WTC11 (cell line): ENCODE measurements at regions not wholly inside any gene's neighbourhood (a gene's known extent, or its start where the extent isn't known, plus 50 kb on each side); places are given as distances from the start of the nearest gene placed in this dataset.

Experiments
- ATAC-seq: fragments of 200-7000 bp; cut with Tn5 transposase; 2 replicates; pipeline ENCODE4 v1.10.0; 2021; ENCODE audit warnings: mild to moderate bottlenecking, moderate library complexity
- CTCF ChIA-PET: fragments of 300-600 bp; sonication (Branson Sonifier 250); formaldehyde crosslinking; loops from one replicate; lab custom pipeline; 2021; ENCODE audit warnings: antibody characterized with exemption; lab: Charles Lee
- POLR2A ChIA-PET: fragments of 350-600 bp; sonication (Branson Sonifier 250); formaldehyde crosslinking; loops from one replicate; lab custom pipeline; 2021; ENCODE audit warnings: antibody characterized with exemption; lab: Charles Lee
- DNase-seq: peaks from one replicate; pipeline ENCODE4 v3.0.0; 2021; ENCODE audit warnings: low spot score
- H3K27ac Mint-ChIP-seq: 2 replicates; pipeline ENCODE4 v1.8.0; 2021; ENCODE audit warnings: mixed read lengths
- H3K27me3 Mint-ChIP-seq: 2 replicates; pipeline ENCODE4 v1.8.0; 2021; ENCODE audit warnings: low read depth, mild to moderate bottlenecking, moderate library complexity, mixed read lengths
- H3K36me3 Mint-ChIP-seq: 2 replicates; pipeline ENCODE4 v1.8.0; 2021; ENCODE audit warnings: mixed read lengths
- H3K4me1 Mint-ChIP-seq: 2 replicates; pipeline ENCODE4 v1.8.0; 2022; ENCODE audit warnings: mixed read lengths
- H3K4me3 Mint-ChIP-seq: 2 replicates; pipeline ENCODE4 v1.8.0; 2021; ENCODE audit warnings: mild to moderate bottlenecking, moderate library complexity, mixed read lengths
- H3K9me3 Mint-ChIP-seq: 2 replicates; pipeline ENCODE4 v1.8.0; 2021; ENCODE audit warnings: mixed read lengths
- CDX4 ChIP-seq: fragments of 250-450 bp; sonication (Bioruptor Pico); IDR thresholded peaks from 2 replicates; pipeline ENCODE4 v1.9.0; 2021; ENCODE audit warnings: moderate library complexity, mild to moderate bottlenecking, inconsistent platforms, borderline replicate concordance
- ETV6 ChIP-seq: sonication (generic); formaldehyde crosslinking; IDR thresholded peaks from 2 replicates; pipeline ENCODE4 v1.8.1; 2022; ENCODE audit warnings: mild to moderate bottlenecking, missing genetic modification reagents
- FOXK1 ChIP-seq: sonication (generic); formaldehyde crosslinking; IDR thresholded peaks from 2 replicates; pipeline ENCODE4 v1.8.0; 2022; ENCODE audit warnings: mild to moderate bottlenecking, moderate library complexity, missing genetic modification reagents
- FOXP1 ChIP-seq: sonication (generic); formaldehyde crosslinking; IDR thresholded peaks from 2 replicates; pipeline ENCODE4 v1.8.0; 2022; ENCODE audit warnings: missing genetic modification reagents, mild to moderate bottlenecking, moderate library complexity, borderline replicate concordance
- GTF2I ChIP-seq: fragments of 250-450 bp; sonication (Bioruptor Pico); conservative IDR thresholded peaks from 2 replicates; pipeline ENCODE4 v1.4.0; 2021; ENCODE audit warnings: mild to moderate bottlenecking
- HMGA2 ChIP-seq: fragments of 250-450 bp; sonication (Bioruptor Pico); IDR thresholded peaks from 2 replicates; pipeline ENCODE4 v1.4.0; 2021; ENCODE audit warnings: mild to moderate bottlenecking, moderate library complexity
- KAT7 ChIP-seq: sonication (generic); formaldehyde crosslinking; IDR thresholded peaks from 2 replicates; pipeline ENCODE4 v1.8.1; 2023; ENCODE audit warnings: missing genetic modification reagents, mild to moderate bottlenecking, borderline replicate concordance
- NFE2L1 ChIP-seq: sonication (generic); formaldehyde crosslinking; IDR thresholded peaks from 2 replicates; pipeline ENCODE4 v1.8.1; 2023; ENCODE audit warnings: missing genetic modification reagents
- NFYB ChIP-seq: sonication (generic); formaldehyde crosslinking; conservative IDR thresholded peaks from 2 replicates; pipeline ENCODE4 v1.8.0; 2022; ENCODE audit warnings: low read depth, missing genetic modification reagents
- NR1H2 ChIP-seq: sonication (generic); formaldehyde crosslinking; IDR thresholded peaks from 2 replicates; pipeline ENCODE4 v1.9.0; 2021; ENCODE audit warnings: mild to moderate bottlenecking, moderate library complexity, missing genetic modification reagents
- NR2C2 ChIP-seq: sonication (generic); formaldehyde crosslinking; IDR thresholded peaks from 2 replicates; pipeline ENCODE4 v1.8.0; 2022; ENCODE audit warnings: mild to moderate bottlenecking, missing genetic modification reagents
- RELA ChIP-seq: sonication (generic); formaldehyde crosslinking; IDR thresholded peaks from 2 replicates; pipeline ENCODE4 v1.8.1; 2022; ENCODE audit warnings: missing genetic modification reagents, mild to moderate bottlenecking, borderline replicate concordance
- SP1 ChIP-seq: sonication (generic); formaldehyde crosslinking; conservative IDR thresholded peaks from 2 replicates; pipeline ENCODE4 v1.8.1; 2022; ENCODE audit warnings: missing genetic modification reagents
- ZBTB21 ChIP-seq: sonication (generic); formaldehyde crosslinking; IDR thresholded peaks from 2 replicates; pipeline ENCODE4 v1.8.1; 2023; ENCODE audit warnings: mild to moderate bottlenecking, missing genetic modification reagents, borderline replicate concordance
- ZNF671 ChIP-seq: fragments of 250-450 bp; sonication (Bioruptor Pico); IDR thresholded peaks from 2 replicates; pipeline ENCODE4 v1.8.0; 2021; ENCODE audit warnings: mild to moderate bottlenecking
- TF ChIP-seq, protein P1 (sequence below): sonication (generic); formaldehyde crosslinking; IDR thresholded peaks from 2 replicates; pipeline ENCODE4 v1.8.1; 2022; ENCODE audit warnings: low read depth, mild to moderate bottlenecking, moderate library complexity, missing genetic modification reagents, borderline replicate concordance
- TF ChIP-seq, protein P2 (sequence below): fragments of 250-450 bp; sonication (Bioruptor Pico); IDR thresholded peaks from 2 replicates; pipeline ENCODE4 v1.9.0; 2021; ENCODE audit warnings: mild to moderate bottlenecking, borderline replicate concordance
- TF ChIP-seq, protein P3 (sequence below): sonication (generic); formaldehyde crosslinking; IDR thresholded peaks from 2 replicates; pipeline ENCODE4 v1.8.1; 2023; ENCODE audit warnings: mild to moderate bottlenecking, missing genetic modification reagents
- TF ChIP-seq, protein P4 (sequence below): sonication (generic); formaldehyde crosslinking; IDR thresholded peaks from 2 replicates; pipeline ENCODE4 v1.8.1; 2023; ENCODE audit warnings: mild to moderate bottlenecking, missing genetic modification reagents, borderline replicate concordance

DNA sequence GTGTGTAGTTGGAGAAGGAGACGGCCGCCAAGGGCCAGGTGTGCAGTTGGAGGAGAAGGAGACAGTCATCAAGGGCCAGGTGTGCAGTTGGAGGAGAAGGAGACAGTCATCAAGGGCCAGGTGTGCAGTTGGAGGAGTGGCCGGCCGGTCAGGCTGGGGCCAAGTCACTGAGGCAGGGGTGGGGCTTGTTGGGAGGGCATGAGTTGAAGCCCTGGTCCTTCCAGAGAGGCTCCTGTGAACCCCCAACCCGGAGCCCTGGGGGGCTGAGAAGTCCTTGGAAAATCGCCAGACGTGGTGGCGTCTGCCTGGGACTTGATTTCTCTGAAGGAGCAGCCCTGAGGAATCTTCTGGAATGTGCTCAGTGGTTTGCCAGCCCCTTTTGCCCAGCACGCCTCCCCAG is 1320.5 kb downstream of the BRD1 start (continued):
- TF ChIP-seq, protein P1, sequence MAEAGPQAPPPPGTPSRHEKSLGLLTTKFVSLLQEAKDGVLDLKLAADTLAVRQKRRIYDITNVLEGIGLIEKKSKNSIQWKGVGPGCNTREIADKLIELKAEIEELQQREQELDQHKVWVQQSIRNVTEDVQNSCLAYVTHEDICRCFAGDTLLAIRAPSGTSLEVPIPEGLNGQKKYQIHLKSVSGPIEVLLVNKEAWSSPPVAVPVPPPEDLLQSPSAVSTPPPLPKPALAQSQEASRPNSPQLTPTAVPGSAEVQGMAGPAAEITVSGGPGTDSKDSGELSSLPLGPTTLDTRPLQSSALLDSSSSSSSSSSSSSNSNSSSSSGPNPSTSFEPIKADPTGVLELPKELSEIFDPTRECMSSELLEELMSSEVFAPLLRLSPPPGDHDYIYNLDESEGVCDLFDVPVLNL (CRISPR knock-in tag), result no peak

- Mint-ChIP-seq H3K27ac (no peak overlapping the region; the same call in 1 of the 2 replicates), H3K27me3 (no peaks in the 10 kb centered on the region), H3K4me3 (no peak overlapping the region), H3K9me3 (no peaks in the 10 kb centered on the region), H3K4me1 (peaks cover 27% of the 10 kb centered on the region), H3K36me3 (no peaks in the 10 kb centered on the region; the same call in 1 of the 2 replicates)
- no peak for ATAC-seq
- ChIA-PET POLR2A (no interaction called here), CTCF (no interaction called here)
- DNase-seq, result no peak
- TF ChIP-seq ETV6 (CRISPR knock-in tag), result no peak
- no peak for TF ChIP-seq GTF2I (CRISPR knock-in tag)
- no peak for TF ChIP-seq NFYB
- TF ChIP-seq NFE2L1 (CRISPR knock-in tag), result no peak
- TF ChIP-seq, protein P2, sequence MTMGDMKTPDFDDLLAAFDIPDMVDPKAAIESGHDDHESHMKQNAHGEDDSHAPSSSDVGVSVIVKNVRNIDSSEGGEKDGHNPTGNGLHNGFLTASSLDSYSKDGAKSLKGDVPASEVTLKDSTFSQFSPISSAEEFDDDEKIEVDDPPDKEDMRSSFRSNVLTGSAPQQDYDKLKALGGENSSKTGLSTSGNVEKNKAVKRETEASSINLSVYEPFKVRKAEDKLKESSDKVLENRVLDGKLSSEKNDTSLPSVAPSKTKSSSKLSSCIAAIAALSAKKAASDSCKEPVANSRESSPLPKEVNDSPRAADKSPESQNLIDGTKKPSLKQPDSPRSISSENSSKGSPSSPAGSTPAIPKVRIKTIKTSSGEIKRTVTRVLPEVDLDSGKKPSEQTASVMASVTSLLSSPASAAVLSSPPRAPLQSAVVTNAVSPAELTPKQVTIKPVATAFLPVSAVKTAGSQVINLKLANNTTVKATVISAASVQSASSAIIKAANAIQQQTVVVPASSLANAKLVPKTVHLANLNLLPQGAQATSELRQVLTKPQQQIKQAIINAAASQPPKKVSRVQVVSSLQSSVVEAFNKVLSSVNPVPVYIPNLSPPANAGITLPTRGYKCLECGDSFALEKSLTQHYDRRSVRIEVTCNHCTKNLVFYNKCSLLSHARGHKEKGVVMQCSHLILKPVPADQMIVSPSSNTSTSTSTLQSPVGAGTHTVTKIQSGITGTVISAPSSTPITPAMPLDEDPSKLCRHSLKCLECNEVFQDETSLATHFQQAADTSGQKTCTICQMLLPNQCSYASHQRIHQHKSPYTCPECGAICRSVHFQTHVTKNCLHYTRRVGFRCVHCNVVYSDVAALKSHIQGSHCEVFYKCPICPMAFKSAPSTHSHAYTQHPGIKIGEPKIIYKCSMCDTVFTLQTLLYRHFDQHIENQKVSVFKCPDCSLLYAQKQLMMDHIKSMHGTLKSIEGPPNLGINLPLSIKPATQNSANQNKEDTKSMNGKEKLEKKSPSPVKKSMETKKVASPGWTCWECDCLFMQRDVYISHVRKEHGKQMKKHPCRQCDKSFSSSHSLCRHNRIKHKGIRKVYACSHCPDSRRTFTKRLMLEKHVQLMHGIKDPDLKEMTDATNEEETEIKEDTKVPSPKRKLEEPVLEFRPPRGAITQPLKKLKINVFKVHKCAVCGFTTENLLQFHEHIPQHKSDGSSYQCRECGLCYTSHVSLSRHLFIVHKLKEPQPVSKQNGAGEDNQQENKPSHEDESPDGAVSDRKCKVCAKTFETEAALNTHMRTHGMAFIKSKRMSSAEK (CRISPR knock-in tag), result no peak
- TF ChIP-seq HMGA2, result no peak
- TF ChIP-seq RELA (CRISPR knock-in tag), result no peak
- TF ChIP-seq FOXP1 (CRISPR knock-in tag), result no peak
- no peak for TF ChIP-seq KAT7 (CRISPR knock-in tag)
- no peak for TF ChIP-seq ZBTB21 (CRISPR knock-in tag)
- no peak for TF ChIP-seq SP1 (CRISPR knock-in tag)
- TF ChIP-seq, protein P3, sequence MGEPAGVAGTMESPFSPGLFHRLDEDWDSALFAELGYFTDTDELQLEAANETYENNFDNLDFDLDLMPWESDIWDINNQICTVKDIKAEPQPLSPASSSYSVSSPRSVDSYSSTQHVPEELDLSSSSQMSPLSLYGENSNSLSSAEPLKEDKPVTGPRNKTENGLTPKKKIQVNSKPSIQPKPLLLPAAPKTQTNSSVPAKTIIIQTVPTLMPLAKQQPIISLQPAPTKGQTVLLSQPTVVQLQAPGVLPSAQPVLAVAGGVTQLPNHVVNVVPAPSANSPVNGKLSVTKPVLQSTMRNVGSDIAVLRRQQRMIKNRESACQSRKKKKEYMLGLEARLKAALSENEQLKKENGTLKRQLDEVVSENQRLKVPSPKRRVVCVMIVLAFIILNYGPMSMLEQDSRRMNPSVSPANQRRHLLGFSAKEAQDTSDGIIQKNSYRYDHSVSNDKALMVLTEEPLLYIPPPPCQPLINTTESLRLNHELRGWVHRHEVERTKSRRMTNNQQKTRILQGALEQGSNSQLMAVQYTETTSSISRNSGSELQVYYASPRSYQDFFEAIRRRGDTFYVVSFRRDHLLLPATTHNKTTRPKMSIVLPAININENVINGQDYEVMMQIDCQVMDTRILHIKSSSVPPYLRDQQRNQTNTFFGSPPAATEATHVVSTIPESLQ (CRISPR knock-in tag), result no peak
- no peak for TF ChIP-seq FOXK1 (CRISPR knock-in tag)
- TF ChIP-seq ZNF671 (CRISPR knock-in tag), result no peak
- TF ChIP-seq, protein P4, sequence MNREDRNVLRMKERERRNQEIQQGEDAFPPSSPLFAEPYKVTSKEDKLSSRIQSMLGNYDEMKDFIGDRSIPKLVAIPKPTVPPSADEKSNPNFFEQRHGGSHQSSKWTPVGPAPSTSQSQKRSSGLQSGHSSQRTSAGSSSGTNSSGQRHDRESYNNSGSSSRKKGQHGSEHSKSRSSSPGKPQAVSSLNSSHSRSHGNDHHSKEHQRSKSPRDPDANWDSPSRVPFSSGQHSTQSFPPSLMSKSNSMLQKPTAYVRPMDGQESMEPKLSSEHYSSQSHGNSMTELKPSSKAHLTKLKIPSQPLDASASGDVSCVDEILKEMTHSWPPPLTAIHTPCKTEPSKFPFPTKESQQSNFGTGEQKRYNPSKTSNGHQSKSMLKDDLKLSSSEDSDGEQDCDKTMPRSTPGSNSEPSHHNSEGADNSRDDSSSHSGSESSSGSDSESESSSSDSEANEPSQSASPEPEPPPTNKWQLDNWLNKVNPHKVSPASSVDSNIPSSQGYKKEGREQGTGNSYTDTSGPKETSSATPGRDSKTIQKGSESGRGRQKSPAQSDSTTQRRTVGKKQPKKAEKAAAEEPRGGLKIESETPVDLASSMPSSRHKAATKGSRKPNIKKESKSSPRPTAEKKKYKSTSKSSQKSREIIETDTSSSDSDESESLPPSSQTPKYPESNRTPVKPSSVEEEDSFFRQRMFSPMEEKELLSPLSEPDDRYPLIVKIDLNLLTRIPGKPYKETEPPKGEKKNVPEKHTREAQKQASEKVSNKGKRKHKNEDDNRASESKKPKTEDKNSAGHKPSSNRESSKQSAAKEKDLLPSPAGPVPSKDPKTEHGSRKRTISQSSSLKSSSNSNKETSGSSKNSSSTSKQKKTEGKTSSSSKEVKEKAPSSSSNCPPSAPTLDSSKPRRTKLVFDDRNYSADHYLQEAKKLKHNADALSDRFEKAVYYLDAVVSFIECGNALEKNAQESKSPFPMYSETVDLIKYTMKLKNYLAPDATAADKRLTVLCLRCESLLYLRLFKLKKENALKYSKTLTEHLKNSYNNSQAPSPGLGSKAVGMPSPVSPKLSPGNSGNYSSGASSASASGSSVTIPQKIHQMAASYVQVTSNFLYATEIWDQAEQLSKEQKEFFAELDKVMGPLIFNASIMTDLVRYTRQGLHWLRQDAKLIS (CRISPR knock-in tag), result no peak
- no peak for TF ChIP-seq NR1H2
- no peak for TF ChIP-seq NR2C2 (CRISPR knock-in tag)
- no peak for TF ChIP-seq CDX4 (CRISPR knock-in tag)
Measured at GRCh38 chr22:48506506-48507145, 1321.0 kb downstream of the BRD1 start.
